Medulla oblongata (tissue), 1 donor: ENCODE measurements at regions not wholly inside any gene's neighbourhood (a gene's known extent, or its start where the extent isn't known, plus 50 kb on each side); places are given as distances from the start of the nearest gene placed in this dataset.
"Not testable (repeated sequence)": the region's sequence is repeated elsewhere in the genome, so short reads cannot be mapped to it uniquely, and the experiment has no call there.

ENCODE experiments used
- DNase-seq: peaks from one replicate; pipeline ENCODE4 v3.0.0-alpha.2; 2015; ENCODE audit errors: extremely low spot score

- no peak for DNase-seq
These were observed 115.0 kb downstream of the UBE2U start for GRCh38 chr1:64318428-64318827.

- DNase-seq: no peak
These were observed 116.6 kb downstream of the UBE2U start for GRCh38 chr1:64320007-64320406.

DNA sequence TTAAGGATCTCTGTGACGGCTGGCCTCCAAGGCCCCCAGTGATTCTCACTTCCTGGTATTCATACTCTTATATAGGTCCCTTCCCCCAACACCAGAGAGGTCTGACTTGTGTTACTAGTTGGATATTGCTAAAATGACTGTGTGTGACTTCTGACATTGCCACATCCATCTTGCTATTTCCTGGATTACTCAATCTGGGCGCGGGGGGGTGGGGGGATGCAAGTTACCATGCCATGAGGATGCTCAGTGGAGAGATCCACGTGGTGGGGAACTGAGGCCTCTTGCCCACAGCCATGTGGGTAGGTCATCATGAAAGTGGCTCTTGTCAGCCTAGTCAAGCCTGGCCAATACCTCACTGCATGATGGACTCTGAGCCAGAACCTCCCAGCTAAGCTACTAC, 117.0 kb downstream of the UBE2U start:
- DNase-seq: no peak

GRCh38 chr1:64320922-64321614, 117.6 kb downstream of the UBE2U start:
- no peak for DNase-seq

DNA sequence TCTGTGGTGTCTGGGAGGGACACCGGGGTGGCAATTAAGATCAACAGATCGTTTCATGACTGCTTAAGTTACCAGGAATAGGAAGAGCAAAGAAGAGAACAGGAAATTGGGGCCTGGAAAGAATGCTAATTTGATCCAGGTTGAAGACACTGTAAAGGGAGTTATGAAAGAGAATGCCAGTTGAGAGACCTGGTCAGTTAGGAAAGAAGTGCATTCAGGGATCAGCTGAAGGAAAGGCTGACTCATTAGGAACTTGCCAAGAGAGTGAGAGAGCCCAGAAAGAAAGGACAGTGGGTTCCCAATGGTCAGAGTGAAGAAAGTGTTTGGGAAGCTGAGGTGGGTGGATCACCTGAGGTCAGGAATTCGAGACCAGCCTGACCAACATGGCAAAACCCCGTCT, 119.6 kb downstream of the UBE2U start:
- DNase-seq: no peak

DNA sequence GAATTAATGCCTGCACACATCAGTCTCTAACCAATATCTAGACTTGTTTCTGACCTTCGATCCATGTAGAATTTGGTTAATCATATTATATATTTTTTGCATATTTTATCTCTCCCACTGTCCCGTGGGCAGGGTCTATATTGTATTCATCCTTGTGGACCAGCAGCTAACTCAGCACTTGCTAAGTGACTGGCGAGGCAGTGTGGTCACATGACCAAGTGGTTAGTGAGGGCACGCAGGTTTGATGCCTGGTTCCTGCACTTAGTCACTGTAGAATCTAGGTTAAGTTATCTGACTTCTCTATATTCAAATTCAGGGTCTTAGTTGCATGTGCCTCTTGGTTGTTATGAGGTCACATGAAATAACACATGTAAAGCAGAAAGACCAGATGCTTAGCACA, 120.5 kb downstream of the UBE2U start:
- no peak for DNase-seq

DNA sequence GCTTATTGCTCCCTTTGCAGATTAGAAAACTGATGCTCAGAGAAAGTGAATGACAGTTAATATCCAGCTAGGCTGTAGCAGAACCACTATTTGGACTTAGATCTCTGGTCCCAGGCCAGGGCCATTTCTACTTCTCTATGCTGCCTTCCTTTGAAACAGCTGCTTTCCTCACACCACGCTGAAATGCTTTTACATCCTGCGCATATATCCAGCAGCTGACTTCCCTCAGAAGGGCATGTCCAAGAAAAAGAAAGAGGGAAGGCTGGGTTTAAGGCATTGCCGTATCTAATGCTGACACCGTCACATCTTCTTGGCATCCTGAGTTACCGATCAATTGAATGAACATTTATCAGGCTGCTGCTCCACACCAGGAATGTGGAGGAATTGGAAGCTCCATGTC, 122.4 kb downstream of the UBE2U start:
- DNase-seq: no peak

DNA sequence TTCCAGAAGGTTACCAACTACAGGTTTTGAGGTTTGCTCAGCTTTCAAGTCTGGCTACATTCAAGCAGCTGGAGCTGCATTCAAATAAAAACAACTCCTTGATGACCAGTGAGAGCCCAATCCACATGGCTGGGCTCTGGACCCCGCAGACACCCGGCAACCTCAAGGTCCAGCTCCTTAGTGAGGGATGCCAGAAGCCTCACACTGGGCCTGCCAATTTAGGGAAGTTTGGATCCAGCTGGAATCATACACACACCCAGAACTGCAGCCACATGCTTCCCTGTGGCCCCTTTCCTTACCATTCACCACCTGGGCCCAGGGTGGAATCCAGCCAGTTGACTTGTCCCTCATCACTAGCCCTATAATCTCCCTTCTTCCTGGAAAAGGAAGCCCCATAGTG, 123.7 kb downstream of the UBE2U start:
- peak; percentile 24 for DNase-seq

DNA sequence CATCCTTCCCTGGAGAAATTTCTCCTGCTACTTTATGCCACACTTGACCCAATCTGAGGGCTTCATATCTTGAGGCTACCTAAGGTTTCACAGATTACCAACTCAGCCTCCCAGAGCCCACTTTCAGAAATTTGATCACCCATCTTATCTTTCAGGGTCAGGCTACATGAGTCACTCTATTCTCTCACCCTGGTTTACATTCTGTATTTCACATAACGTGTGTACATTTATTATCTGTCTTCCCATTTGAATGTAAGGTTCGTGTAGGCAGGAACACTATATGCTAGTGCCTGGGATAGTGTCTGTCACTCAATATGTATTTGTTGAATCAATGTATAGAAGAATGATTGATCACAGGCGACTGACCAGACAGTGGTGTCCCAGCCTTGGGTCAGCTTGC, 124.8 kb downstream of the UBE2U start:
- DNase-seq: no peak

GRCh38 chr1:64330839-64331238, 127.4 kb downstream of the UBE2U start:
- DNase-seq: no peak

- DNase-seq: no peak
These were observed 132.2 kb downstream of the UBE2U start for GRCh38 chr1:64335636-64336035.

DNA sequence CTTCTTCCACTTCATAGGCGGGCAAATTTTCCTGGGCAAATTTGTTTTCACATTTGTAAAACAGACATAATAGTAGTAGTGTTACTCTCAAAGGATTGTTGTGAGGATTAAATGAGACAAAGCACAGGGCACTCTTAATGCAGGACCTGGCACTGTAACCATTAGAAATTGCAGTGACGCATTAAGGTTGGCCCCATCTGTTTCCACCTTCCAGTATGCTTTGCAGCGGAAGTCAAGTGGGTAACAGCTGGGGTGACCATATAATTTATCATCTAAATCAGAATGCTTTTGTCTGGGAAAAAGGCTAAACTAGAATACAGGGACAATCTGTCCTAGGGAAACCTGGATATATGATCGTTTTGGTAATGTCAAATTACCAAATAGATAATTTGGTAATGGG, 132.5 kb upstream of the CACHD1 start:
- no peak for DNase-seq

DNA sequence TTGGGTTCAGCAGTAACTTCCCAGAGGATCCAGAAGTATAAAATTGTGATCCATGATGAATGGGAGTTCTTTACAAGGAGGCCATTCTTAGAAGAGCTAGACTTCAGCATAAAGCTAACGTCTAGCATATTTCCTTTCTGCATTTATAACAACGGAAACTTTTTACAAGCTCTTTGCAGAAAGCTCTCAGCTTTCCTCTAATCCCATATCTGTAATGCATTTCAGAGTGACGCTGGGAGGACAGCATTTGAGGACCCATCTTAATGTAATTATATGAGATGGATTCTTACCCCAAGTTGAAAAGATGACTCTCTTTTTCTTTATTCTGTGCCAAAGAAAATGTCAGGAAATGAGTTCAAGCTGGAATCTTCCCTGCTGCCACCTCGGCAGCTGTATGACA, 132.0 kb upstream of the CACHD1 start:
- no peak for DNase-seq

DNA sequence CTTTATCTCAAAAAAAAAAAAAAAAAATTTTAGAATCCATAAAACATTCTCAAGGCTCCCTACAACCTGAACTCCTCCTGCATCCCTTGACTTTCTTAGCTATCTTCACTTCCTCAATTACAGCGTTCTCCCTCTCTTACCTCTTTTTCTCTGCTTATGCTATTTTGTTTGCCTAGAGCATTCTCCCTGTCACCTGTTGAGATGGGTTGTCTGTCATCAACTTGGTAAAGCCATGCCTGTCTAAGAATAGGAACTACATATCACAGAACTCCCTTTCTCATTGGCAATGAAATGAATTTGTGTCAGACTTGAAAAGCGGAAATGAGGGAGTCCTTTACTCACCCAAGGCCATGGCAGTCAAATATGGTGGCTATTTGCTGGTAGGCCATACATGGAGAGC, 129.6 kb upstream of the CACHD1 start:
- DNase-seq: no peak

- no peak for DNase-seq
These were observed 126.7 kb upstream of the CACHD1 start for GRCh38 chr1:64343105-64343822.

DNA sequence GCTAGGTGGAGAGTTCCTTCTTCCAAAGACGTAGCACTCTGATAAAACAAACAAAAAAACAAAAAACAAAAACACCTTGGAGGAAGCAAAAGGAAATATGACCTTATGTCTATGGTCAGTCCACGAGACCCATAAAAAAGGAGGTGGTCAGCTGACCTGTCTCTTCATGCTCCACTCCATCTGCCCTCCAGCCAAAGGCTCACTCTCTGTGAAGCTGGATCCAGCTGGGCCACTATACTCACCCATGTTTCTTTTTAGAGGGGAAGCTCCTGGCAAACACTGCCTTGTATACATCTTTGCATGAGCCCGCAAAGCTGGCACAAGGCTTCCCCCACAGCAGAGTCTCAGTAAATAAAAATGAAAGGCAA, 126.1 kb upstream of the CACHD1 start:
- no peak for DNase-seq

- DNase-seq: no peak
These were observed 121.5 kb upstream of the CACHD1 start for GRCh38 chr1:64348270-64348960.

DNA sequence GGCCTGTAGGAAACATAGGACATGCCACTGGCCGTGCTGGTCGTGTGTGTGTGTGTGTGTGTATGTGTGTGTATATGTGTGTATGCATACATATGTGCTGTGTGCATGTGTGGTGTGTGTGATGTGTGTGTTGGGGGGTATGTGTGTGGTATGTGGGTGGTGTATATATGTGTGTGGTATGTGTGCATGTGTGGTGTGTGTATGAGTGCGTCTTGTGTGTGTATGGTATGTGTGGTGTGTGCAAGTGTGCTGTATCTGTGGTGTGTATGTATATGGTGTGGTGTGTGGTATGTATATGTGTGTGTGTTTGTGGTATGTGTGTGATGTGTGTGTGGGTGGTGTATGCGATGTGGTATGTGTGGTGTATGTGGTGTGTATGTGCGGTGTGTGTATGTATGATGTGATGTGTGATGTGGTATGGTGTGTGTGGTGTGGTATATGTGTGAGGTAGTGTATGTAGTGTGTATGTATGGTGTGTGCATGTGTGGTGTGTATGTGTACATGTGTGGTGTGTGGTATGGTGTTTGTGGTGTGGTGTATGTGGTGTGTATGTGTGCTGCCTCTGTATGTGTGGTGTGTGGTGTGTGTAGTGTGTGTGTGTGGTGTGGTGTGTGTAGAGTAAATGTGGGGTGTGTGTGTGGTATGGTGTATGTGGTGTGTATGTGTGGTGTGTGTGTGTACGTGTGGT, 120.8 kb upstream of the CACHD1 start:
- DNase-seq: no peak

GRCh38 chr1:64355534-64355933, 114.4 kb upstream of the CACHD1 start:
- DNase-seq: not testable (repeated sequence)

DNA sequence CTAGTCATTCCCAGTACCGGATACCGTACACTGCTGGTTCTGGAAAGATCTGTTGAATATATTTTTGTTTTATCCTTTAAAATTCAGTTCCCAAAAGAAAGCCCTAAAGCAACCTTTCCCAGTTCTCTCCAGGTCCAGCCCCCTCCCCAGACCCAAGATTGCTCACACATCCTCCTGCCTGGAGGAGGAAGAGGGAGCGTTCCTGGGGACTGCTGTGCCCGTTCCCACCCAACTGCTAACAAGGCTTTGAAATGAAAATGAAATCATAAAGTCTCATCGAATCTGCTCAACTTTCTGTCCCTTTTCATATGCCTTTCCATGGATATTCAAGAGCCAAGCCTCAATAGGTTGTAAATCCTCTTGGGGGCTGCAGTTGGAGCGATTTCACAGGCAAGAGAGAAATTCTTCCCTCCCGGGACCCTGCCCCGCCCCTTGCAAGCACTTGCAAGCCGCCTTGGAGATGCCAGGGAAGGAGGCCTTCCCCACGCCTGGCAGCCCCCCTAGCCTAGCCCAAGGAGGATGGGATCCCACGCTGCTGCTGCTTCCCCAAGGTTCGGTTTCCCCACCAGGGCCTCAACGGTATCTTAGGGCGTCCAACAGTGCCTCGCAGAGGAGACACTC, 113.2 kb upstream of the CACHD1 start:
- no peak for DNase-seq

GRCh38 chr1:64357422-64357821, 112.5 kb upstream of the CACHD1 start:
- DNase-seq: no peak

GRCh38 chr1:64358692-64359091, 111.2 kb upstream of the CACHD1 start:
- DNase-seq: no peak
